IPS DF 19.7 (cell line): ENCODE measurements at regions not wholly inside any gene's neighbourhood (a gene's known extent, or its start where the extent isn't known, plus 50 kb on each side); places are given as distances from the start of the nearest gene placed in this dataset.
"Not testable (repeated sequence)": the region's sequence is repeated elsewhere in the genome, so short reads cannot be mapped to it uniquely, and the experiment has no call there.

ENCODE experiments used
- DNase-seq: peaks from one replicate; pipeline ENCODE4 v3.0.0-alpha.2; 2013; ENCODE audit warnings: low read depth, low spot score

DNA sequence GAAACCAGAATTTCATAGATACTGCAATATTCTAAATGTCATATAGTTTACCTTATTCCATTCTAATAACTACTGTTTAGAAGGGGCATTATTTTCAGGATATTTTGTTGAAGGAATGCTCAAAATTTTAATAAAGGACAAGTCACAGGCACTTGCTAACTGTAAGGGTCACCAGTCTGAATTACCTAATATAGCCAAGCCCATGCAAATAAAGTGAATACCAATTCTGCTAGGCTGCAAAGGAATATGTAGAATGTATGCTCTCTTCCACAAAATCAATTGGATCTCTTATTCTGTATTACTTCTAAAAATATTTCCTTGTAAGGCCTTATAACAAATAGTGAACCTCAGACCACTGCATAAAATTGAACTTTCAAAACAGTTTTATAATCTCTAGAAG, 52.3 kb upstream of the FAT4 start:
- DNase-seq: no peak

DNA sequence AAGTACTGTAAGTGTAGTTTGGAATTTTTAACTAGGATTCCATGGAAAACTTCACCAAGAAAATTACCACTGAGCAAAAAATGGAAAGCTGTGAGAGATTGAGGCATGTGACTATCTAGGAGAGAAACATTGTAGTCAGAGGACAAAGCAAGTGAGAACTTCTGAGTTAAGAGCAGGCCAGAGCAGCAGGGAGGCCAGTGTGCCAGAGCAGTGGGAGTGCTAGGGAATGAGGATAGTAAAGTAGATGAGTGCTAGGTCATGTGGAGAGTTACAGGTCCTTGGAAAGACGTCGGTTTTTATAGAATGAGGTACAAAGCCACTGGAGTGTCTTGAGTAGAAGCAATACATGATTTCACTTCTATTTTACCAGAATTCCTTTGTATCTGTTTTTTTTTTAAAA, 52.7 kb upstream of the FAT4 start:
- DNase-seq: no peak

GRCh38 chr4:125254106-125254505, 60.6 kb upstream of the FAT4 start:
- DNase-seq: no peak

DNA sequence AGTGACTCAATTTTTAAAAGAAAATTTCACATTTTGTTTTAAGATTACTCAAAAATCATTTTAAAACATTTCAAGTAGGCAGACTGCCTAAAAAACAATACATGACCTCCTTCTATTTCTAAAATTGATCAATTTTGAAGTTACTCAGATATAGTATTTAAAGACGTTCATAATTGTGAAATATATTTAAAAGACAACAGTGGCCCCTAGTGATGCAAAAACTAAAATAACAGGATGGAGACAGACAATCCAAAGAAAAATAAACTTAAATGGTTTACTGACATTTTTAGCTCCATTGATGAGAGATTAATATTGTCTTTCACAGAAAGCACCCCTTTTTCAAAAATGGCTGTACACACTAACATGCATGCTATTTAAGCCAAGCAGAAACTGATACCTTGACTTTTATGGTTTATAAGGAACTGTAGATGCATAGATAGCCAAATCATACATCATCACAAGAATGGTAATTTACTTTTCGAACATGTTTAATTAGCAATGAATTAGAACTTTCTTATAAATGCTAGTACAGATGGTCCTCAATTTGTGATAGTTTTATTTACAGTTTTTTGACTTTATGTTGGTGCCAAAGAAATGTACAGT, 69.8 kb upstream of the FAT4 start:
- no peak for DNase-seq

DNA sequence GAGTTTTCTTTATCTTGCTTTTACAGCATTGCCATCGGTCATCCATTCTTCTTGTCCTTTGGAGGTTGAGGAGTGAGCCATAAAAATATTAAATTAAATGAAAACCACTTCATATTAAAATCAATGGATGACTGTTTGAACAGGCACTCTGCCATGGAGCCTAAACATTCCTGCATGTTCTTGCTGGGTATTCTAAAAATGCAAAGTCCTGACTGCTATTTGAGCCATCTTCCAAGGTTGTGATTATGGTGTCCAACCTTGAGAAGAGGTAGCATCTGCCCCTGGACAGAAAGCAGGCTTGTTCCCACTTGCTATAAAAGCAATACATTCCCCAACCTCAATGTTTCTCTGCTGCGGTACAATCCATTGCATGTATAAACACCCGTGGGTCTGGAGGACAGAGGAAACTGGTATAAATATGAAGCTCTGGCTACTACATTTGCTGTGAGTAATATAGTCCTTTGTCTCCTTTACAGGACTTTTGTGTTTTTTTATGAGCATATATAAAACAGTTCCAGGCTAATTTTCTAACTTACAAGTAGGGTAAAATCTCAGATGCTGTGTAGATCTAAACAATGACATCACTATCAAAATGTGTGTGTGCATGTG, 70.9 kb upstream of the FAT4 start:
- DNase-seq: no peak

GRCh38 chr4:125235971-125236370, 78.8 kb upstream of the FAT4 start:
- DNase-seq: no peak

- DNase-seq: no peak
These were observed 83.1 kb upstream of the FAT4 start for GRCh38 chr4:125231661-125232060.

DNA sequence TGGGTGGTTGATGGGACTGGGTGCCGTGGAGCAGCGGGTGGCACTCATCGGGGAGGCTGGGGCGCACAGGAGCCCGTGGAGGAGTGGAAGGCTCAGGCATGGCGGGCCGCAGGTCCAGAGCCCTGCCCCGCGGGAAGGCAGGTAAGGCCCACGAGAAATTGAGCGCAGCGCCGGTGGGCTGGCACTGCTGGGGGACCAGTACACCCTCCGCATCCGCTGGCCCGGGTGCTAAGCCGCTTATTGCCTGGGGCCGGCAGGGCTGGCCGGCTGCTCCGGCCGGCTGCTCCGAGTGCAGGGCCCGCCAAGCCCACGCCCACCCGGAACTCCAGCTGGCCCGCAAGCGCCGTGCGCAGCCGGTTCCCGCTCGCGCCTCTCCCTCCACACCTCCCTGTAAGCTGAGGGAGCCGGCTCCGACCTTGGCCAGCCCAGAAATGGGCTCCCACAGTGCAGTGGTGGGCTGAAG, 85.1 kb upstream of the FAT4 start:
- DNase-seq: no peak

- no peak for DNase-seq
These were observed 88.9 kb upstream of the FAT4 start for GRCh38 chr4:125225806-125226205.

GRCh38 chr4:125200556-125200955, 114.2 kb upstream of the FAT4 start:
- DNase-seq: no peak

GRCh38 chr4:125198916-125199315, 115.8 kb upstream of the FAT4 start:
- no peak for DNase-seq

GRCh38 chr4:125191874-125192459, 122.8 kb upstream of the FAT4 start:
- DNase-seq: not testable (repeated sequence)

GRCh38 chr4:125191232-125191631, 123.5 kb upstream of the FAT4 start:
- no peak for DNase-seq

DNA sequence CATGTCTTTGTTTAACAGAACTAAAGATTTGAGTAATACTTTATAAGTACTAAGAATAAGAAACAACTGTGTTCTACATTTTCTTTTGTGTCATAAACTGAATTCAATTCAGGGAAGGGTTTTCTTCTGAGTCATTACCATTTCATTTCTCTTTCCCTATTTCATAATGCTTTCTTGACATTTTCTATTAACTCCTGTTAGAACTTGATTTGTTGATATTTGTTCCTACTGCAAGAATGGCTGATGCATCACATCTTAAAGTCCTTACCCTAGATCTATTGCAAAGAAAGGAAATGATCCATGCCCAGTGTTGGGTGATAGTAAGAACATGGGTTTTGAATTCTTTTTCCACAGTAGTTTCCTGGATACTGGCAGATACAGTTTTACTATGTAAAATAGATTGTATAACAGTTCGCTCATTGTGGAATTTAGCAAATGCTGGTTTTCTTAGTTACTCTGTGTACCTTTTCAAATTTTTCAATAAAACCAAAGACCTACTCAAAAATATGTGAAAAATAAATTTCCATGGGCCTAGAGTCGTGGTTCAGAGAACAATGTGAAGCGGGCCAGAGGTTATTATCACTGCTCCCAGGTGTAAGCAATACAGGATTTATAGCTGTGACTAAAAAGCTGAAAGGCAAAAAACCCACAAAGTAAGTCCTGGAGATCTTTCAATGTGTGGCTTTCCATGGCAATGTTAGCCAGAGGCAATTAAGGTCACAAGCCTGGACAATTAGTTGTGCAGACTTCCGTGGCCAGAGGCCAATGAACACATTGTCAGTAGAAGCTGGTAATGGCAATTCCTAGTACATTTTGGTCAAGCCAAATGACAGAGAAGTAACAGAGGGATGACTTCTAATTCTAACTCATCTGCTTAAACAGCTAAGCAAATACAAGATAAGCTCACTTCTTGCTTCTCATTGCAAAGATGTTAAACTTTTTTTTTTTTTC, 127.3 kb upstream of the FAT4 start:
- no peak for DNase-seq

GRCh38 chr4:125184116-125184515, 130.6 kb upstream of the FAT4 start:
- DNase-seq: no peak

DNA sequence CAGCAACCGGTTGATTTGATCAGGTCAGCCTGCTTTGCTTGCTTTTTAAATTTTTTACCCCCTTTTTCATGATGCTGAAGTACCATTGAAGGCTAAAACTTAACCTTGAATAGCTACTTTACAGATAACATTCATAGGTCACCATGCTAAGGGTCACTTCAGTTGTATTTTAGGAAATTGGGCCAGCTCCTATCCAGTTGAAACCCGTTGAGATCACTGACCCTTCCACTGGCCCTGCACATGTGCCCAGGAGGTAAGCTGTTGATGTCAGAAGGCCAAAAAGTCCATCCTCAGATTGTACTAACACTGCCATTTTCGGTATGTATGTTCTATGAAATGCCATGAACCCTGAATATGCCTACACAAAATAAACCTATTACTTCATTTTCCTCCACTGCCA, 133.0 kb upstream of the FAT4 start:
- DNase-seq: no peak

GRCh38 chr4:125179727-125180126, 135.0 kb upstream of the FAT4 start:
- no peak for DNase-seq

GRCh38 chr4:125169192-125169591, 145.6 kb upstream of the FAT4 start:
- no peak for DNase-seq

DNA sequence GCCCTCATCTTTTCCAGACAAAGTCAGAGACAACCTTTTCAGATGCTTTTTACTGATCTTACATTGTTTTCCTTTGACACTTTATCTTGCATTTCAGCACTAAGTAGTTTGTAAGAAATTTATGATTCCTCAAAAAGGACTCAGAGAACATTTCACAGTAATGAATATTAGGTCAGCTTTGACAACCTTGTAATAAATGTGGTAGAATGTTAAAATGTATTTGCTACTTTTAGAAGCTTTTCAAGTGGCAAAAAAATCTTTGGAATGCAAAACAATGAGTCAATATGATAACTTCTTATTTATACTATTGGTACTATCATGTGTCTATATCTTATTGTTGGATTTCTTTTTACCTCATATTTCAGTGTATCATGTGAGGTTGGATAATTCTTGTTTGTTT, 146.2 kb upstream of the FAT4 start:
- no peak for DNase-seq

DNA sequence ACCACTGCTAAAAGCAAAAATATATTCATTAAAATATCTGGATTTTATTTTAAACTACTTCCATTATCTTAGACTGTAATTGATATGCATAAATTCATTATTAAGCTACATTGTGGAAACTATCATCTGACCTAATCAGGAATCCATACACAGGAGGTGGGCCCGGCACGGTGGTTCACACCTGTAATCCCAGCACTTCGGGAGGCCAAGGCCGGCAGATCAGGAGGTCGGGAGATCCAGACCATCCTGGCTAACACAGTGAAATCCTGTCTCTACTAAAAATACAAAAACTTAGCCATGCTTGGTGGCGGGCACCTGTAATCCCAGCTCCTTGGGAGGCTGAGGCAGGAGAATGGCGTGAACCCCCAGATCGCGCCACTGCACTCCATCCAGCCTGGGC, 148.7 kb upstream of the FAT4 start:
- DNase-seq: not testable (repeated sequence)

DNA sequence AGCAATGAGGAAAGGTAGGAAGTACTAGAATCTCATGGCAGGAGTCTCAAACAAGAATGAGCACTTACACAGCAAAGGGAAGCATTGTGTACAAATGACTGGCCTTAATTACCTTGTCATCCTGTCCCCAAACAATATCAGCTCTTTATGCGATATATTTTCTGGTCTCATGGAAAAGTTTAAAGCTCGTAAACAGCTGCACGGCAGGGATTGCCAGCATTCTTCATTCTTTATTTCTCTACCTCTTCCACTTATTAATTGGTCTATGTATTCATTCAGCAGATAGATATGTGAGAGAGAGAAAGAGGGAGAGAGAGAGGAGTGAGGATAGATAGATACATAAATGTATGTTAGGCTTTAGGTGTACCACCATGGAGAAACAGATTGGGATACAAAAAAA, 155.8 kb upstream of the FAT4 start:
- DNase-seq: no peak

DNA sequence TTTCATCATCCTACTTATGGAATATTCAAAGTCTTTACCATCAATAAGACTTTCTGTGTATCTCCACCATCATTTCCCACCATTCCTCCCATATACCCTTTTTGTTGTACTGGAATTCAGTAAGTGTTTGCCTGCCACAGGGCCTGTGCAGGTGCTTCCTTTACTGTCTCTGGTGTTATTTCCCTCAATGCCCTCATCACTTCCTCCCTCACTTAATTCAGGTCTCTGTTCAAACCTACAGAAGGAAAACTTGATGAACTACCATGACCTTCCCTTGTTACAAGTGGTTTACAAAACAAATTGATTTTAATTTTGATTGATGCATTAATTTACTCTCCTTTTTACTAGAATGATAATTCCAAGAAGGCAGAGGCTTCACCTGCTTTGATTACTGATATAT, 159.5 kb upstream of the FAT4 start:
- no peak for DNase-seq
